Lower lobe of right lung (tissue), 2 donors: ENCODE measurements at regions not wholly inside any gene's neighbourhood (a gene's known extent, or its start where the extent isn't known, plus 50 kb on each side); places are given as distances from the start of the nearest gene placed in this dataset.
A peak's percentile ranks its signal among the peaks of the same experiment; 100 is the strongest.
"Not testable (repeated sequence)": the region's sequence is repeated elsewhere in the genome, so short reads cannot be mapped to it uniquely, and the experiment has no call there.

Experiments
- ATAC-seq, 2 donors: fragments of 200-7000 bp; cut with Tn5 transposase; one replicate each; pipeline ENCODE4 v1.9.1; 2020 to 2022; ENCODE audit warnings: mild to moderate bottlenecking in 2 of 2, moderate library complexity in 2 of 2
- DNase-seq: peaks from one replicate; pipeline ENCODE4 v3.0.0-alpha.2; 2020
- H3K27ac ChIP-seq: fragments of 200-600 bp; one replicate; pipeline ENCODE4 v1.8.0; 2022
- H3K27me3 ChIP-seq: fragments of 200-600 bp; one replicate; pipeline ENCODE4 v1.8.0; 2022; ENCODE audit warnings: low read depth
- H3K36me3 ChIP-seq: fragments of 200-600 bp; one replicate; pipeline ENCODE4 v1.8.0; 2022; ENCODE audit warnings: mild to moderate bottlenecking
- H3K4me1 ChIP-seq: fragments of 200-600 bp; one replicate; pipeline ENCODE4 v1.8.0; 2022
- H3K4me3 ChIP-seq: fragments of 200-600 bp; one replicate; pipeline ENCODE4 v1.8.0; 2022; ENCODE audit warnings: mild to moderate bottlenecking
- H3K9me3 ChIP-seq: fragments of 200-600 bp; one replicate; pipeline ENCODE4 v1.8.0; 2022
- CTCF ChIP-seq: fragments of 200-600 bp; IDR thresholded peaks from one replicate; pipeline ENCODE4 v1.8.0; 2022; ENCODE audit warnings: antibody characterized with exemption, mild to moderate bottlenecking
- intact Hi-C: fragments of 100-400 bp; cut with DNase I; formaldehyde crosslinking; loops from one replicate; pipeline ENCODE4 v1.11.0; 2022
- donor health status: DM: no; HTN: yes; CAD: no; lungs with severe emphysema.

DNA sequence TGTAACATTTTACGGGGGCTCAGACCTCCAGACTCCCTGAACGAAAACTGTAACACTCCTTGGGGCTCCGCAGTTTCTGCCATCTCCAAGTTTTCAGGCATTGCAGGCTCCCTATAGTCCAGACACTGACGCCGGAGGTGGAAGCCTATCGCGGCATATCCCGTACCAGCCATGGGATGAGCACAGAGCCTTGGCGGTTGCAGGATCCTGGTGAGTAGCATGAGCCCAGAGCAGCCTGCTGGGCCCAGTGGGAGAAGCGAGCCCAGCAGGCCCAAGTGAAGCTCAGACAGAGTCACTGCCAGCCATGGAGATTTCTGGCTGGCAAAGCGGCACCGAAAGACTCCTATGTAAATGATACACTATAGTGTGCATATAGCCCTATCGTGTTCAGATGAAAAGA lies 446.8 kb downstream of the COL11A1 start:
- Histone ChIP-seq H3K4me3 (no peak overlapping the region), H3K4me1 (no peaks in the 10 kb centered on the region), H3K36me3 (no peaks in the 10 kb centered on the region), H3K27me3 (no peaks in the 10 kb centered on the region), H3K27ac (no peak overlapping the region), H3K9me3 (no peaks in the 10 kb centered on the region)
- ATAC-seq = no peak
- intact Hi-C loops = no loop called here
- TF ChIP-seq CTCF = no peak
- peak; percentile 20 for DNase-seq

- H3K9me3 ChIP-seq, intact Hi-C loops, H3K4me3 ChIP-seq, H3K4me1 ChIP-seq, H3K36me3 ChIP-seq, ATAC-seq, H3K27ac ChIP-seq, H3K27me3 ChIP-seq: not testable (repeated sequence)
- peak; percentile 37 for DNase-seq
Observed at GRCh38 chr1:102659876-102660483, 448.3 kb downstream of the COL11A1 start.

GRCh38 chr1:102655034-102655433 lies 453.3 kb downstream of the COL11A1 start:
- no peaks in the 10 kb centered on the region for H3K9me3 ChIP-seq
- ATAC-seq (no peak), DNase-seq (no peak)
- intact Hi-C loops = no loop called here
- H3K27ac ChIP-seq = no peak overlapping the region
- no peak for TF ChIP-seq CTCF
- H3K27me3 ChIP-seq = no peaks in the 10 kb centered on the region
- no peak overlapping the region for H3K4me3 ChIP-seq
- H3K4me1 ChIP-seq = no peaks in the 10 kb centered on the region
- H3K36me3 ChIP-seq = no peaks in the 10 kb centered on the region

- H3K27me3 ChIP-seq = no peaks in the 10 kb centered on the region
- no peaks in the 10 kb centered on the region for H3K36me3 ChIP-seq
- TF ChIP-seq CTCF = no peak
- no peaks in the 10 kb centered on the region for H3K4me1 ChIP-seq
- intact Hi-C loops = no loop called here
- DNase-seq (no peak), ATAC-seq (no peak)
- no peaks in the 10 kb centered on the region for H3K9me3 ChIP-seq
- H3K4me3 ChIP-seq = no peak overlapping the region
- no peak overlapping the region for H3K27ac ChIP-seq
Observed at GRCh38 chr1:102640872-102641271, 467.4 kb downstream of the COL11A1 start.

- ATAC-seq (no peak), DNase-seq (no peak)
- H3K9me3 ChIP-seq = no peaks in the 10 kb centered on the region
- no peaks in the 10 kb centered on the region for H3K27me3 ChIP-seq
- H3K36me3 ChIP-seq = no peaks in the 10 kb centered on the region
- no peaks in the 10 kb centered on the region for H3K4me1 ChIP-seq
- no peak overlapping the region for H3K27ac ChIP-seq
- intact Hi-C loops = no loop called here
- H3K4me3 ChIP-seq = no peak overlapping the region
- TF ChIP-seq CTCF = no peak
Observed at GRCh38 chr1:102640312-102640711, 468.0 kb downstream of the COL11A1 start.

GRCh38 chr1:102631691-102632090 lies 476.6 kb downstream of the COL11A1 start:
- Histone ChIP-seq H3K4me3 (no peak overlapping the region), H3K27ac (no peak overlapping the region), H3K4me1 (no peaks in the 10 kb centered on the region), H3K36me3 (no peaks in the 10 kb centered on the region), H3K9me3 (no peaks in the 10 kb centered on the region), H3K27me3 (no peaks in the 10 kb centered on the region)
- ATAC-seq = no peak
- no peak for DNase-seq
- intact Hi-C loops = no loop called here
- no peak for TF ChIP-seq CTCF
